ENCODE measurements at regions not wholly inside any gene's neighbourhood (a gene's known extent, or its start where the extent isn't known, plus 50 kb on each side); places are given as distances from the start of the nearest gene placed in this dataset.

DNA sequence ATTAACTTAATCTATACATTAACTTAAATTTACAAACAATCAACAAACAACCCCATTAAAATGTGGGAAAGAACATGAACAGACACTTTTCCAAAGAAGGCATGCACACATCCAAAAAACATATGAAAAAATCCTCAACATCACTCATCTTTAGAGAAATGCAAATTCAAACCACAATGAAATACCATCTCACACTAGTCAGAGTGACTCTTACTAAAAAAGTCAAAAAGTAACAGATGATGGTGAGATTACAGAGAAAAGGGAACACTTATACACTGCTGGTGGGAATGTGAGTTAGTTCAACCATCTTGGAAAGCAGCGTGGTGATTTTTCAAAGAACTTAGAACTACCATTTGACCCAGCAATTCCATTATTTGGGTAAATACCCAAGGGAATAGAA is 759.2 kb upstream of the SLITRK1 start:
- no peaks in the 10 kb centered on the region for H3K36me3 ChIP-seq (ENCODE audit: insufficient read depth, low read length)
- H3K4me1 ChIP-seq (ENCODE audit: insufficient read depth, low read length): no peaks in the 10 kb centered on the region
- no peak overlapping the region for H3K9ac ChIP-seq (ENCODE audit: low read depth, low read length)
- H3K27me3 ChIP-seq (ENCODE audit: insufficient read depth, low read length, poor library complexity): no peaks in the 10 kb centered on the region
- no peaks in the 10 kb centered on the region for H3K79me2 ChIP-seq (ENCODE audit: insufficient read depth, low read length)
- no peaks in the 10 kb centered on the region for H3K9me3 ChIP-seq (ENCODE audit: insufficient read depth, low read length, severe bottlenecking)
- ATAC-seq (ENCODE audit: insufficient read depth, low read depth) (no peak), DNase-seq (no peak)
- H3K4me2 ChIP-seq (ENCODE audit: insufficient read depth, low read length): no peak overlapping the region
- no peak overlapping the region for H2AFZ ChIP-seq (ENCODE audit: low read depth, low read length)
- no peak overlapping the region for H3K4me3 ChIP-seq (ENCODE audit: low read depth in 1 of 2, low read length in 2 of 2)
- H3K27ac ChIP-seq (ENCODE audit: low read length): no peak overlapping the region
- H4K20me1 ChIP-seq (ENCODE audit: insufficient read depth, low read length): no peaks in the 10 kb centered on the region
- TF ChIP-seq EZH2 (IDR thresholded peaks at IDR 0.05; ENCODE audit: borderline replicate concordance, low read depth, low read length, severe bottlenecking) (no peak), CTCF (IDR thresholded peaks at IDR 0.05; ENCODE audit: borderline replicate concordance, extremely low read depth, low read length, poor library complexity, severe bottlenecking) (no peak)

DNA sequence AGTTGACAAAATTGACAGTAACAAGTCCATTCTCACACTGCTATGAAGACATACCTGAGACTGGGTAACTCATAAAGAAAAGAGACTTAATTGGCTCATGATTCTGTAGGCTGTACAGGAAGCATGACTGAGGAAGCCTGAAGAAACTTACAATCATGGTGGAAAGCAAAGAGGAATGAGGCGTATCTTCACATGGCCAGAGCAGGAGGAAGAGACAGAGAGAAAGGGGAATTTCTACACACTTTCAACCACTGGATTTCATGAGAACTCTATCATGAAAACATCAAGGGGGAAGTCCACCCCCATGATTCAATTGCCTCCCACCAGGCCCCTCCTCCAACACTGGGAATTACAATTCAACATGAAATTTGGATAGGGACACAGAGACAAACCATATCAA is 758.4 kb upstream of the SLITRK1 start:
- Histone ChIP-seq H3K27me3 (ENCODE audit: insufficient read depth, low read length, poor library complexity) (no peaks in the 10 kb centered on the region), H4K20me1 (ENCODE audit: insufficient read depth, low read length) (no peaks in the 10 kb centered on the region), H2AFZ (ENCODE audit: low read depth, low read length) (no peak overlapping the region), H3K9ac (ENCODE audit: low read depth, low read length) (no peak overlapping the region), H3K27ac (ENCODE audit: low read length) (no peak overlapping the region), H3K36me3 (ENCODE audit: insufficient read depth, low read length) (no peaks in the 10 kb centered on the region), H3K9me3 (ENCODE audit: insufficient read depth, low read length, severe bottlenecking) (peaks cover 2% of the 10 kb centered on the region), H3K4me3 (ENCODE audit: low read depth in 1 of 2, low read length in 2 of 2) (no peak overlapping the region), H3K79me2 (ENCODE audit: insufficient read depth, low read length) (no peaks in the 10 kb centered on the region), H3K4me2 (ENCODE audit: insufficient read depth, low read length) (no peak overlapping the region), H3K4me1 (ENCODE audit: insufficient read depth, low read length) (no peaks in the 10 kb centered on the region)
- DNase-seq: no peak
- no peak for TF ChIP-seq CTCF (IDR thresholded peaks at IDR 0.05; ENCODE audit: borderline replicate concordance, extremely low read depth, low read length, poor library complexity, severe bottlenecking)
- TF ChIP-seq EZH2 (IDR thresholded peaks at IDR 0.05; ENCODE audit: borderline replicate concordance, low read depth, low read length, severe bottlenecking): no peak
- no peak for ATAC-seq (ENCODE audit: insufficient read depth, low read depth)

GRCh38 chr13:84630476-84630875 is 748.2 kb upstream of the SLITRK1 start:
- H3K27ac ChIP-seq (ENCODE audit: low read length): no peak overlapping the region
- ATAC-seq (ENCODE audit: insufficient read depth, low read depth): no peak
- no peaks in the 10 kb centered on the region for H3K4me1 ChIP-seq (ENCODE audit: insufficient read depth, low read length)
- H3K36me3 ChIP-seq (ENCODE audit: insufficient read depth, low read length): no peaks in the 10 kb centered on the region
- no peak overlapping the region for H3K9ac ChIP-seq (ENCODE audit: low read depth, low read length)
- no peaks in the 10 kb centered on the region for H4K20me1 ChIP-seq (ENCODE audit: insufficient read depth, low read length)
- H2AFZ ChIP-seq (ENCODE audit: low read depth, low read length): no peak overlapping the region
- H3K27me3 ChIP-seq (ENCODE audit: insufficient read depth, low read length, poor library complexity): no peaks in the 10 kb centered on the region
- no peak overlapping the region for H3K4me2 ChIP-seq (ENCODE audit: insufficient read depth, low read length)
- no peak overlapping the region for H3K4me3 ChIP-seq (ENCODE audit: low read depth in 1 of 2, low read length in 2 of 2)
- no peak for TF ChIP-seq CTCF (IDR thresholded peaks at IDR 0.05; ENCODE audit: borderline replicate concordance, extremely low read depth, low read length, poor library complexity, severe bottlenecking)
- TF ChIP-seq EZH2 (IDR thresholded peaks at IDR 0.05; ENCODE audit: borderline replicate concordance, low read depth, low read length, severe bottlenecking): no peak
- no peaks in the 10 kb centered on the region for H3K9me3 ChIP-seq (ENCODE audit: insufficient read depth, low read length, severe bottlenecking)
- DNase-seq: no peak
- no peaks in the 10 kb centered on the region for H3K79me2 ChIP-seq (ENCODE audit: insufficient read depth, low read length)

DNA sequence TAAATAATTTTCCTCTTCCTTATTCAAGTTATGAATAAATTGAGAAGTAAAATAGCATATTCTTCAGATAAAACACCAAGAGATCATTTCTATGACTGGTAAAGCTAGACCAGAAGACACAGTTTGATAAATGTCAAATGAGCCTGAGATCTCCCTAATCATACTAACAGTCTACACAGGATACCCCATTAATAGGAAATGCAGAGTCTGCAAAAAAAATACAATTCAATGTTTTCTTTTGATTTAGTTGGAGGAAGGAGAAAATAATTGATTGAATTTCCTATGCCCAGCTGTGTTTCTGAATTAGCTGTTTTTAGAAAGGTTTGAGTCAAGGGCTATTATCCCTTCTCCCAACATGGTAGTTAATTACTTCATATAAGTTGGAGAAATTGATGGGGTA is 734.6 kb upstream of the SLITRK1 start:
- H3K27me3 ChIP-seq (ENCODE audit: insufficient read depth, low read length, poor library complexity): no peaks in the 10 kb centered on the region
- no peaks in the 10 kb centered on the region for H3K4me1 ChIP-seq (ENCODE audit: insufficient read depth, low read length)
- no peaks in the 10 kb centered on the region for H3K79me2 ChIP-seq (ENCODE audit: insufficient read depth, low read length)

More for the DNA sequence above, 734.6 kb upstream of the SLITRK1 start:
- Histone ChIP-seq H3K4me3 (ENCODE audit: low read depth in 1 of 2, low read length in 2 of 2) (no peak overlapping the region), H3K9ac (ENCODE audit: low read depth, low read length) (no peak overlapping the region), H3K9me3 (ENCODE audit: insufficient read depth, low read length, severe bottlenecking) (no peaks in the 10 kb centered on the region), H3K4me2 (ENCODE audit: insufficient read depth, low read length) (no peak overlapping the region), H4K20me1 (ENCODE audit: insufficient read depth, low read length) (no peaks in the 10 kb centered on the region), H2AFZ (ENCODE audit: low read depth, low read length) (no peak overlapping the region), H3K27ac (ENCODE audit: low read length) (no peak overlapping the region), H3K36me3 (ENCODE audit: insufficient read depth, low read length) (no peaks in the 10 kb centered on the region)
- DNase-seq: no peak
- TF ChIP-seq CTCF (IDR thresholded peaks at IDR 0.05; ENCODE audit: borderline replicate concordance, extremely low read depth, low read length, poor library complexity, severe bottlenecking): no peak
- TF ChIP-seq EZH2 (IDR thresholded peaks at IDR 0.05; ENCODE audit: borderline replicate concordance, low read depth, low read length, severe bottlenecking): no peak
- ATAC-seq (ENCODE audit: insufficient read depth, low read depth): no peak
